ENCODE measurements at regions not wholly inside any gene's neighbourhood (a gene's known extent, or its start where the extent isn't known, plus 50 kb on each side); places are given as distances from the start of the nearest gene placed in this dataset.

DNA sequence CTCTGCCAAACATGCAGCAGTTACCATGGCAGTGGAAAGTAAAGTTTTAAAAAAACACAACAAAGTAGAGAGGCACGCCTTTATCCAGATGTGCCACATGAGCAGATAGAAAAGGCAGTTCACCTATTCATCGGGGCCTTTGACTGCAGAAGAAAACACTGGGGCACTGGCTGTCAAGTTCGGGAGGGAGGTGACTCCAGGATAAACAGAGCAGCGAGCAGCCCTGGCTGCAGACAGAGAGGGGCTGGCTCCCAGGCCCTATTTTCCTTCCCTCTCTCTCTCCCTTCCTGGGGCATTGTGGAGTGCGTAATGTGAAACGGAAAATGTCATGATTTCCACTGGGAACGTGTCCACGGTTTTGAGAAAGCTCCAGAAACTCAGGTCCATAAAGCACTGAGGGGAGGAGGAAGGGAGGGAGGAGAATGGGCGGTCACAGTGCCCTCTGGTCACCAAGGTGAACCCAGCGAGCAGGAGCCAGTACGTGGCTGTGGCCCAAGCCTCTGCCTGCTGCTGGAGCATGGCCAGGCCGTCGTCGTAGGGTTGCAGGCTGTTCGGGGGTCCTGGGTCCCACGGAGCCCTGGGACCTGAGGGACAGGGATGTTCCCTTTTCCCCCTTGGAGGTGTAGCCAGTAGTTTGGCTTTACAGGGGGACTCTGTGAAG is 114.7 kb upstream of the IRF2BP2 start:
- DNase-seq: no peak
- peak overlapping the region; percentile 64 for H2AFZ ChIP-seq (ENCODE audit: insufficient read depth, low read depth, low read length, poor library complexity, severe bottlenecking)
- POLR2A ChIA-PET: interaction anchor here (0.6 to 1.7 kb wide), 8 partner anchors 10 to 116 kb away, joined by 3 to 8 read pairs (median 3); no protein-coding TSS in a partner anchor
- no peaks in the 10 kb centered on the region for H3K9me3 ChIP-seq (ENCODE audit: control extremely low read depth in 1 of 3, control insufficient read depth in 2 of 3, insufficient read depth in 1 of 3, low read length in 2 of 3)
- intact Hi-C loops (cut with micrococcal nuclease): loop anchor here (1.0 to 5.0 kb wide), 5 partner anchors 48 to 358 kb away; partner anchors contain the start of gene IRF2BP2
- H3K9ac ChIP-seq (ENCODE audit: low read length): peak overlapping the region; percentile 46
- H3K79me2 ChIP-seq (ENCODE audit: control insufficient read depth, insufficient read depth, low read length): no peaks in the 10 kb centered on the region
- 31% methylated on average over 13 of the region's 16 CpGs for WGBS (ENCODE audit: insufficient coverage)
- H3K27ac Mint-ChIP-seq: peak overlapping the region; percentile 70
- H3K27me3 ChIP-seq (replicated peaks in 1 of 4; ENCODE audit: control extremely low read depth in 1 of 4, control insufficient read depth in 3 of 4, insufficient read depth in 4 of 4, low read length in 3 of 4): no peaks in the 10 kb centered on the region
- peaks cover 35 to 50% of the 10 kb centered on the region in 2 donors for H3K4me1 ChIP-seq (ENCODE audit: control insufficient read depth in 2 of 2, insufficient read depth in 2 of 2, low read length in 2 of 2)
- H3K27ac ChIP-seq (ENCODE audit: low read length in 2 of 2): peak overlapping the region; percentile 17 to 19
- peaks cover 49% of the 10 kb centered on the region for H3K4me1 Mint-ChIP-seq
- peak overlapping the region; percentile 72 for H3K4me2 ChIP-seq (replicated peaks; ENCODE audit: low read depth, low read length, poor library complexity, severe bottlenecking)
- no peaks in the 10 kb centered on the region for H3K27me3 Mint-ChIP-seq
- peak overlapping the region; percentile 70 for H3K4me3 Mint-ChIP-seq
- no peaks in the 10 kb centered on the region for H4K20me1 ChIP-seq (ENCODE audit: control insufficient read depth, insufficient read depth, low read length, poor library complexity, severe bottlenecking)
- H3K4me3 ChIP-seq (ENCODE audit: control extremely low read depth in 1 of 5, extremely low read depth in 1 of 5, insufficient read depth in 1 of 5, low read depth in 2 of 5, low read length in 4 of 5): peak overlapping the region; percentile 5 to 44 (median 40)
- CTCF ChIA-PET: interaction anchor here (0.8 to 2.5 kb wide), 9 partner anchors 10 to 359 kb away, joined by 3 to 17 read pairs (median 5); no protein-coding TSS in a partner anchor
- TF ChIP-seq, protein P1, sequence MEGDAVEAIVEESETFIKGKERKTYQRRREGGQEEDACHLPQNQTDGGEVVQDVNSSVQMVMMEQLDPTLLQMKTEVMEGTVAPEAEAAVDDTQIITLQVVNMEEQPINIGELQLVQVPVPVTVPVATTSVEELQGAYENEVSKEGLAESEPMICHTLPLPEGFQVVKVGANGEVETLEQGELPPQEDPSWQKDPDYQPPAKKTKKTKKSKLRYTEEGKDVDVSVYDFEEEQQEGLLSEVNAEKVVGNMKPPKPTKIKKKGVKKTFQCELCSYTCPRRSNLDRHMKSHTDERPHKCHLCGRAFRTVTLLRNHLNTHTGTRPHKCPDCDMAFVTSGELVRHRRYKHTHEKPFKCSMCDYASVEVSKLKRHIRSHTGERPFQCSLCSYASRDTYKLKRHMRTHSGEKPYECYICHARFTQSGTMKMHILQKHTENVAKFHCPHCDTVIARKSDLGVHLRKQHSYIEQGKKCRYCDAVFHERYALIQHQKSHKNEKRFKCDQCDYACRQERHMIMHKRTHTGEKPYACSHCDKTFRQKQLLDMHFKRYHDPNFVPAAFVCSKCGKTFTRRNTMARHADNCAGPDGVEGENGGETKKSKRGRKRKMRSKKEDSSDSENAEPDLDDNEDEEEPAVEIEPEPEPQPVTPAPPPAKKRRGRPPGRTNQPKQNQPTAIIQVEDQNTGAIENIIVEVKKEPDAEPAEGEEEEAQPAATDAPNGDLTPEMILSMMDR (IDR thresholded peaks at IDR 0.05): no peak
- no peak for TF ChIP-seq EZH2 (IDR thresholded peaks at IDR 0.05; ENCODE audit: borderline replicate concordance, insufficient read depth, low read depth, low read length, poor library complexity, severe bottlenecking)
- ATAC-seq (ENCODE audit: low read depth): peak; percentile 25
- H3K9me3 Mint-ChIP-seq (ENCODE audit: insufficient read depth): no peaks in the 10 kb centered on the region
- no peaks in the 10 kb centered on the region for H3K36me3 ChIP-seq (replicated peaks in 1 of 2; ENCODE audit: control extremely low read depth in 1 of 2, control insufficient read depth in 1 of 2, extremely low read depth in 1 of 2, insufficient read depth in 2 of 2, low read length in 1 of 2)
